HS-5 (cell line): ENCODE measurements at regions not wholly inside any gene's neighbourhood (a gene's known extent, or its start where the extent isn't known, plus 50 kb on each side); places are given as distances from the start of the nearest gene placed in this dataset.

Experiments used
- DNase-seq: peaks from one replicate; pipeline ENCODE4 v3.0.0-alpha.2; 2012; ENCODE audit warnings: low read depth

- DNase-seq = no peak
Measured at GRCh38 chr3:25229586-25229985, 198.5 kb upstream of the RARB start.

- no peak for DNase-seq
Measured at GRCh38 chr3:25235031-25235430, 193.0 kb upstream of the RARB start.

- DNase-seq = no peak
Measured at GRCh38 chr3:25235466-25235865, 192.6 kb upstream of the RARB start.

- no peak for DNase-seq
Measured at GRCh38 chr3:25237602-25238001, 190.5 kb upstream of the RARB start.

- no peak for DNase-seq
Measured at GRCh38 chr3:25239042-25239441, 189.0 kb upstream of the RARB start.

- no peak for DNase-seq
Measured at GRCh38 chr3:25246913-25247312, 181.2 kb upstream of the RARB start.

GRCh38 chr3:25252291-25252690, 175.8 kb upstream of the RARB start:
- no peak for DNase-seq

GRCh38 chr3:25257026-25257425, 171.0 kb upstream of the RARB start:
- peak; percentile 3 for DNase-seq

GRCh38 chr3:25259871-25260270, 168.2 kb upstream of the RARB start:
- no peak for DNase-seq

GRCh38 chr3:25262322-25262721, 165.7 kb upstream of the RARB start:
- DNase-seq = no peak

- no peak for DNase-seq
Measured at GRCh38 chr3:25265284-25265683, 162.8 kb upstream of the RARB start.

GRCh38 chr3:25266677-25267076, 161.4 kb upstream of the RARB start:
- no peak for DNase-seq

GRCh38 chr3:25272090-25272489, 156.0 kb upstream of the RARB start:
- no peak for DNase-seq

GRCh38 chr3:25273582-25274171, 154.4 kb upstream of the RARB start:
- no peak for DNase-seq

- no peak for DNase-seq
Measured at GRCh38 chr3:25277503-25277902, 150.6 kb upstream of the RARB start.

- DNase-seq = no peak
Measured at GRCh38 chr3:25281041-25281731, 146.9 kb upstream of the RARB start.

- DNase-seq = no peak
Measured at GRCh38 chr3:25281732-25282126, 146.3 kb upstream of the RARB start.

GRCh38 chr3:25283613-25284012, 144.4 kb upstream of the RARB start:
- no peak for DNase-seq

- no peak for DNase-seq
Measured at GRCh38 chr3:25284249-25284648, 143.8 kb upstream of the RARB start.

GRCh38 chr3:25287291-25287884, 140.7 kb upstream of the RARB start:
- DNase-seq = no peak

GRCh38 chr3:25288413-25288812, 139.7 kb upstream of the RARB start:
- DNase-seq = no peak

GRCh38 chr3:25289156-25289555, 138.9 kb upstream of the RARB start:
- no peak for DNase-seq

- DNase-seq = no peak
Measured at GRCh38 chr3:25289663-25290062, 138.4 kb upstream of the RARB start.

GRCh38 chr3:25291481-25291905, 136.6 kb upstream of the RARB start:
- DNase-seq = no peak
